ENCODE measurements at regions not wholly inside any gene's neighbourhood (a gene's known extent, or its start where the extent isn't known, plus 50 kb on each side); places are given as distances from the start of the nearest gene placed in this dataset.

GRCh38 chr3:194084284-194084683 is 51.7 kb upstream of the HES1 start:
- H3K9ac ChIP-seq (ENCODE audit: low read depth in 1 of 2, low read length in 2 of 2) = no peak overlapping the region
- no peaks in the 10 kb centered on the region for H3K36me3 ChIP-seq (ENCODE audit: control insufficient read depth in 4 of 4, insufficient read depth in 3 of 4, low read depth in 1 of 4, low read length in 3 of 4)
- H3K27me3 ChIP-seq (ENCODE audit: control insufficient read depth in 4 of 4, insufficient read depth in 4 of 4, low read length in 3 of 4) = no peaks in the 10 kb centered on the region
- WGBS = 84% methylated on average over 5 of the region's 5 CpGs
- H3K27ac ChIP-seq (ENCODE audit: low read depth in 1 of 2, low read length in 2 of 2) = no peak overlapping the region
- no peaks in the 10 kb centered on the region for H3K9me3 ChIP-seq (ENCODE audit: control insufficient read depth in 4 of 4, low read length in 3 of 4)
- peaks cover 0 to 14% (median under 1%) of the 10 kb centered on the region in 4 donors for H3K4me1 ChIP-seq (ENCODE audit: control insufficient read depth in 4 of 4, insufficient read depth in 4 of 4, low read length in 3 of 4)
- no peak for DNase-seq (ENCODE audit: low spot score)
- H3K4me3 ChIP-seq (ENCODE audit: low read depth in 1 of 3, low read length in 3 of 3) = no peak overlapping the region
- no peak for TF ChIP-seq FOXA2 (IDR thresholded peaks at IDR 0.05)

All from liver (tissue), 6 donors.